WI38 (cell line): ENCODE measurements at regions not wholly inside any gene's neighbourhood (a gene's known extent, or its start where the extent isn't known, plus 50 kb on each side); places are given as distances from the start of the nearest gene placed in this dataset.
A peak's percentile ranks its signal among the peaks of the same experiment; 100 is the strongest.

Experiments
- H3K4me3 ChIP-seq: 2 replicates; pipeline ENCODE4 v1.5.1; 2011; ENCODE audit warnings: low read depth, mild to moderate bottlenecking, control low read depth, low read length
- CTCF ChIP-seq: IDR thresholded peaks from 2 replicates; pipeline ENCODE4 v1.5.1; 2012; ENCODE audit warnings: low read depth, mild to moderate bottlenecking, control low read depth, low read length

- H3K4me3 ChIP-seq = no peak overlapping the region
- no peak for TF ChIP-seq CTCF
Observed at GRCh38 chr2:12603781-12604295, 112.9 kb upstream of the TRIB2 start.

GRCh38 chr2:12604341-12604740 is 112.4 kb upstream of the TRIB2 start:
- no peak overlapping the region for H3K4me3 ChIP-seq
- no peak for TF ChIP-seq CTCF

- no peak for TF ChIP-seq CTCF
- no peak overlapping the region for H3K4me3 ChIP-seq
Observed at GRCh38 chr2:12605366-12605765, 111.4 kb upstream of the TRIB2 start.

- TF ChIP-seq CTCF = no peak
Observed at GRCh38 chr2:12605936-12606335, 110.8 kb upstream of the TRIB2 start.

GRCh38 chr2:12606472-12607000 is 110.2 kb upstream of the TRIB2 start:
- TF ChIP-seq CTCF = 0 out of 2 replicates have a peak, but pooled peaks have one; percentile 3
- no peak overlapping the region for H3K4me3 ChIP-seq

More at GRCh38 chr2:12605936-12606335, 110.8 kb upstream of the TRIB2 start:
- H3K4me3 ChIP-seq = no peak overlapping the region

GRCh38 chr2:12607971-12608370 is 108.8 kb upstream of the TRIB2 start:
- H3K4me3 ChIP-seq = no peak overlapping the region
- TF ChIP-seq CTCF = no peak

GRCh38 chr2:12610314-12610713 is 106.4 kb upstream of the TRIB2 start:
- TF ChIP-seq CTCF = no peak
- H3K4me3 ChIP-seq = no peak overlapping the region
